ENCODE measurements at regions not wholly inside any gene's neighbourhood (a gene's known extent, or its start where the extent isn't known, plus 50 kb on each side); places are given as distances from the start of the nearest gene placed in this dataset.
"Not testable (repeated sequence)": the region's sequence is repeated elsewhere in the genome, so short reads cannot be mapped to it uniquely, and the experiment has no call there.

DNA sequence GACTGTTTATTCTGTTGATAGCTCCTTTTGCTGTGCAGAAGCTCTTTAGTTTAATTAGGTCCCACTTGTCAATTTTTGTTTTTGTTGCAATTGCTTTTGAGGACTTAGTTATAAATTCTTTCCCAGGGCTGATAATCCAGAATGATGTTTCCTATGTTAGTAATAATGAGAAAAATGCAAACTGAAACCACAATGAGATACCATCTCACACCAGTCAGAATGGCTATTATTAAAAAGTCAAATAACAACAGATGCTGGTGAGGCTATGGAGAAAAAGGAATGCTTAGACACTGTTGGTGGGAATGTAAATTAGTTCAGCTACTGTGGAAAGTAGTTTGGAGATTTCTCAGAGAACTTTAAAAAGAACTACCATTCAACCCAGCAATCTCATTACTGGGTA is 793.0 kb downstream of the EPHA4 start:
- TF ChIP-seq, protein P1, sequence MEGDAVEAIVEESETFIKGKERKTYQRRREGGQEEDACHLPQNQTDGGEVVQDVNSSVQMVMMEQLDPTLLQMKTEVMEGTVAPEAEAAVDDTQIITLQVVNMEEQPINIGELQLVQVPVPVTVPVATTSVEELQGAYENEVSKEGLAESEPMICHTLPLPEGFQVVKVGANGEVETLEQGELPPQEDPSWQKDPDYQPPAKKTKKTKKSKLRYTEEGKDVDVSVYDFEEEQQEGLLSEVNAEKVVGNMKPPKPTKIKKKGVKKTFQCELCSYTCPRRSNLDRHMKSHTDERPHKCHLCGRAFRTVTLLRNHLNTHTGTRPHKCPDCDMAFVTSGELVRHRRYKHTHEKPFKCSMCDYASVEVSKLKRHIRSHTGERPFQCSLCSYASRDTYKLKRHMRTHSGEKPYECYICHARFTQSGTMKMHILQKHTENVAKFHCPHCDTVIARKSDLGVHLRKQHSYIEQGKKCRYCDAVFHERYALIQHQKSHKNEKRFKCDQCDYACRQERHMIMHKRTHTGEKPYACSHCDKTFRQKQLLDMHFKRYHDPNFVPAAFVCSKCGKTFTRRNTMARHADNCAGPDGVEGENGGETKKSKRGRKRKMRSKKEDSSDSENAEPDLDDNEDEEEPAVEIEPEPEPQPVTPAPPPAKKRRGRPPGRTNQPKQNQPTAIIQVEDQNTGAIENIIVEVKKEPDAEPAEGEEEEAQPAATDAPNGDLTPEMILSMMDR (IDR thresholded peaks at IDR 0.05), result not testable (repeated sequence)
- TF ChIP-seq POLR2A, EP300 (IDR thresholded peaks at IDR 0.05): not testable (repeated sequence)
